NCI-H748 (cell line): ENCODE measurements at regions not wholly inside any gene's neighbourhood (a gene's known extent, or its start where the extent isn't known, plus 50 kb on each side); places are given as distances from the start of the nearest gene placed in this dataset.
A peak's percentile ranks its signal among the peaks of the same experiment; 100 is the strongest.
"Not testable (repeated sequence)": the region's sequence is repeated elsewhere in the genome, so short reads cannot be mapped to it uniquely, and the experiment has no call there.

Experiments
- DNase-seq: peaks from one replicate; lab custom pipeline; 2025; ENCODE audit not compliant: unreplicated experiment; lab: John Stamatoyannopoulos, UW

DNA sequence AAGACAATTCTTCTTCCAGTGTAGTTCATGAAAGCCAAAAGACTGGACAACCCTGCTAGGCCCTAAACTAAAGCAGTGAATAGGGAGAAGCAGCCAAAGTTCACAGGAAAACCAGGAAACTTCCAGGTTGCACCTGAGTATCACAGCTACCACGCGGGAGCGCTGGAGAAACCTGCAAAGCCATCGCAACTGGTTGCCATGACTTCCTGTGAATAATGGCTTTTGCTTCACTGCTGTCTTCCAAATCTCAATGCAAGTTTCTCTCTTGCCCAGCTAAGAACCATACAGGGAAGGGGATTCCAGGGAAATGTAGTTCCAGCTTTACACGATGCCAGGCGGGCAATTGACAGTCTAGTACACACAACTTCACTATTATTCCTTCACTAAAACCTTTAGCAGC, 114.1 kb downstream of the GXYLT1 start:
- DNase-seq: no peak

GRCh38 chr12:42027546-42027945, 117.1 kb downstream of the GXYLT1 start:
- no peak for DNase-seq

- no peak for DNase-seq
Observed at GRCh38 chr12:42024495-42024830, 120.2 kb downstream of the GXYLT1 start.

DNA sequence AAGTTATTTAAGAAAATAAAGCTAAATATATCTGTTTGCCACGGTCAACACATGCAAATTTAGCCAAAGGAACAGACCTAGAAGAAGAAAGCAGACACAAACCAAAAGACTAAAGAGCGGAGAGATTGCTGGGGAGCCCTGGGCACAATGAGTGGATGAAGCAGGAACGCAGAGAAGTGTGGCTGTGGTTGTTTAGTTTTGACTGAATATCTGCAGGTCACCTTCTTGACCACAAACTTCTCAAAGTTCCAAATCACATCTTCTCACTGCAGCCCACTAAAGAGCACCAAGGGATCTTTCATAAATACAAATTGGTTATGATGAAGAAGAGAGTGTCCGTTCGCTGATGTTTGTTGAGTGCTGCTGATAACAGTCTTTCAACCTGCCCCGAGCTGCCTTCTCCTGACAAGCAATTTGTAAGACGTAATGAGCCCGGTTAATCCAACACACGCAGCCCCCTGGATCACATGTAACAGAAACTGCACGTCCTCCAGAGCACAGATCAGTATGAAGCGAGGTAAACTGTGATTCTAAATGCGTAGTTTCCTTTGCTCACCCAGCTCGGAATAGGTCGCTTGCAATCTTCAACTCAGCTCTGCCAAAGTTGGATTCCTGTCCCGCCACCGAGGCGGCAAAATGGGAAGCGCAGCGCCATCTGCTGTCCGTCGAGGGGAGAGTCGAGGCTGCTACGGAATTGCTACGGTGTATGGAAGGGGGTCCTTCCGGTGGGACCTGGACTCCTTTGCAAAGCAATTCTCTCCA, 120.8 kb downstream of the GXYLT1 start:
- peak; percentile 96 for DNase-seq

GRCh38 chr12:42021937-42022336, 122.7 kb downstream of the GXYLT1 start:
- DNase-seq: not testable (repeated sequence)

DNA sequence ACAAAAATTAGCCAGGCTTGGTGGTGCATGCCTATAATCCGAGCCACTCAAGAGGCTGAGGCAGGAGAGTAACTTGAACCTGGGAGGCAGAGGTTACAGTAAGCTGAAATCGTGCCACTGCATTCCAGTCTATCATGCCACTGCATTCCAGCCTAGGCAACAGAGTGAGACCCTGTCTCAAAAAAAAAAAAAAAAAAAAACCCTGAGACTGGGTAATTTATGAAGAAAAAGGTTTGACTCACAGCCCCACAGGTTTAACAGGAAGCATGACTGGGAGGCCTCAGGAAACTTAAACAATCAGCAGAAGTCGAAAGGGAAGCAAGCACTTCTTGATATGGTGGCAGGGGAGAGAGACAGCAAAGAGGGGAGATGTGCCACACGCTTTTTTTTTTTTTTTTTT, 123.2 kb downstream of the GXYLT1 start:
- no peak for DNase-seq

GRCh38 chr12:42020226-42020625, 124.4 kb downstream of the GXYLT1 start:
- DNase-seq: no peak

DNA sequence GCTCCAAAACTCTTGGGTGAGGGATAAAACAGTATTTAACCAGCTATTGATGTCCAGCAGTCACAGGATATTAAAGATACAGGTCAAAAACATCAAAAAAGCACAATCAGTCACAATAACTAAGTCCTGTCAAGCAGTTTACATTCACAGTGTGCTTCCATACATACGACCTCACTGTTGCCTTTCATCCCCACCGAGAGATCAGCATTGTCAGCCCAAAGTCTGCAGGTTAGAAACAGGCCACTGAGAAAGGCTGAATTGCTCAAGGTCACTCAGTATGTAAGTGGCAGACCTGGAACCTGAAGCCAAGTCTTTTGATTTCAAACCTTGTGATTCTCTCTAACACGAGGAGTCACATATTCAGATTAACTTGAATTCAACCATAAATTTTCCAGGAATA, 124.9 kb downstream of the GXYLT1 start:
- DNase-seq: no peak

- DNase-seq: no peak
Observed at GRCh38 chr12:42017051-42017450, 127.6 kb downstream of the GXYLT1 start.

- DNase-seq: no peak
Observed at GRCh38 chr12:42015051-42015461, 129.6 kb downstream of the GXYLT1 start.

- not testable (repeated sequence) for DNase-seq
Observed at GRCh38 chr12:42012501-42012900, 132.2 kb downstream of the GXYLT1 start.

GRCh38 chr12:42010715-42011114, 134.0 kb downstream of the GXYLT1 start:
- DNase-seq: peak; percentile 88

GRCh38 chr12:42010257-42010656, 134.4 kb downstream of the GXYLT1 start:
- no peak for DNase-seq

GRCh38 chr12:42008996-42009395, 135.7 kb downstream of the GXYLT1 start:
- DNase-seq: no peak

- no peak for DNase-seq
Observed at GRCh38 chr12:42003031-42003430, 141.6 kb downstream of the GXYLT1 start.

- DNase-seq: peak; percentile 81
Observed at GRCh38 chr12:42002563-42002962, 142.1 kb downstream of the GXYLT1 start.

DNA sequence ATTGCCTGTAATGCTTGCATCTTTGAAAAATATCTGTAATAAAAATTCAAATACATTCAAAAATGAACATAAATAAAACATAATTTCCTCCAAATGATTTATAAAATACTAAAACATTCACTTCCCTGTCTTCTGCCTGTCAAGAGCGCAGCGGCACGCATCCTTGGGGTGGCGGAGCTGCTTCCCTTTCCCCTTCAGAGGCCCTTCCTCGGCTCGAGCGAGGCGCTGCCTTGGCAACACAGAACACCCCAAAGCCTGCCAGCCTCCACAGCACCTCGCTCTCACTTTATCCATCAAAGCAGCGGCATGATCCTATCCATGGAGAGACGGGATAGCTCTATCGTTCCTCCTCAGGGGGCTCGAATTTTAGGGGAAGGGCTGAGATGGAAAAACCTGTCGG, 146.2 kb downstream of the GXYLT1 start:
- no peak for DNase-seq

GRCh38 chr12:41993283-41993682, 151.4 kb downstream of the GXYLT1 start:
- DNase-seq: no peak

DNA sequence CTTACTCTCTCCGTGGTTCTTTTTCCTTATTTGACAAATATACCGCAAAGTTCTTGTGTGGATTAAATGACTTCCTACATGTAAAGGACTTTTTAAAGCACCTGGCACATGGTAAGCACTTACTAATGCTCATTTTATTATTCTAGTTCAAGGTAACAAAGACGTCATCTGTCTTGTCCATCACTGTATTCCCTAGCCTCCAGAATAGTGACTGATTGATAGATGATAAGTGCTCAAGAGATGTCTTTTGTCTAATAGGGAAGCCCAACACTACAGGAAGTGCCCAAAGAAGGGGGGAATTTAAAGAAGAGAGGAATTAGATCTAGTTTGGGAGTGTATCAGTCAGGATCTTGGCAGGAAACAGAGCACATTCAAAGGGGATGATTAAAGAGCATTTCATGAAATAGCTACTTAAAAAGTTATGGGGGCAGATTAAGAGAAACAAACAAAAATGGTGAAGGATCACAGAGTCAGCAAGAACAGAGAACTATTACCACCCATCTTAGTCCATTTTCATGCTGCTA, 151.9 kb downstream of the GXYLT1 start:
- peak; percentile 80 for DNase-seq

DNA sequence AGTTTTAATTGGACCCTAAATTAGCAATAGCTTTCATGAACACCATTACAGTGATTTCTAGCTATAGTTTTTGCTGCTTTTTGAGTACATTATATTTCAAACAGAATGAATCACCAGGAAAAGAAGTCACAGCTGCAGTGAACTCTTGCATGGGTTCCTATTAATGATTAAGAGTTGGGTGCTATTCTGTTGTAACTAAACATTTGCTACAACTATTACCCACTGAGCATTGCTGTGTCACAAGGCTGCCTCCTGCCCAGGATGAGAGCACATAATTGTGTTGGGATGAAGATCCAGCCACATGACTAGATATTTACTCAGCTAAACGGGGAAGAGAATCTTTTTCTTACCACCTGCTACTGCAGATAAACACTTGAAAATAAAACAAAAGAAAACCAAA, 152.7 kb downstream of the GXYLT1 start:
- DNase-seq: peak; percentile 93

GRCh38 chr12:41988715-41989114, 156.0 kb downstream of the GXYLT1 start:
- DNase-seq: no peak

DNA sequence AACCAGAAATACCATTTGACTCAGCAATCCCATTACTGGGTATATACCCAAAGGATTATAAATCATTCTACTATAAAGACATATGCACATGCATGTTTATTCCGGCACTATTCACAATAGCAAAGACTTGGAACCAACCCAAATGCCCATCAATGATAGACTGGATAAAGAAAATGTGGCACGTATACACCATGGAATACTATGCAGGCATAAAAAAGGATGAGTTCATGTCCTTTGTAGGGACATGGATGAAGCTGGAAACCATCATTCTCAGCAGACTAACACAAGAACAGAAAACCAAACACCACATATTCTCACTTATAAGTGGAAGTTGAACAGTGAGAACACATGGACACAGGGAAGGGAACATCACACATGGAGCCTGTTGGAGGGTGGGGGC, 158.2 kb downstream of the GXYLT1 start:
- not testable (repeated sequence) for DNase-seq

- peak; percentile 77 for DNase-seq
Observed at GRCh38 chr12:41983856-41984255, 160.8 kb downstream of the GXYLT1 start.
